PFSK-1 (cell line): ENCODE measurements at regions not wholly inside any gene's neighbourhood (a gene's known extent, or its start where the extent isn't known, plus 50 kb on each side); places are given as distances from the start of the nearest gene placed in this dataset.

Experiments
- FOXP2 ChIP-seq: optimal IDR thresholded peaks from 2 replicates; pipeline ENCODE3; 2011; ENCODE audit warnings: borderline replicate concordance, control low read depth, inconsistent platforms; ENCODE audit not compliant: insufficient read depth; ENCODE audit errors: extremely low read length, extremely low read depth
- POLR2AphosphoS5 ChIP-seq: IDR thresholded peaks from 2 replicates; pipeline ENCODE4 v1.6.1; 2012; ENCODE audit warnings: low read depth, mild to moderate bottlenecking, control low read depth, low read length, moderate library complexity
- SIN3A ChIP-seq: IDR thresholded peaks from 2 replicates; pipeline ENCODE4 v1.6.1; 2012; ENCODE audit warnings: mild to moderate bottlenecking, low read length, moderate library complexity, borderline replicate concordance; ENCODE audit not compliant: insufficient read depth
- TF ChIP-seq, protein P1 (sequence below), 2 experiments: IDR thresholded peaks; 2 replicates each; pipeline versions ENCODE4 v1.6.1 to v1.8.0; 2011 to 2012; ENCODE audit warnings: low read depth in 2 of 2, low read length in 2 of 2, control low read depth in 1 of 2, inconsistent platforms in 1 of 2, mild to moderate bottlenecking in 1 of 2, moderate library complexity in 1 of 2; ENCODE audit not compliant: insufficient read depth in 1 of 2

DNA sequence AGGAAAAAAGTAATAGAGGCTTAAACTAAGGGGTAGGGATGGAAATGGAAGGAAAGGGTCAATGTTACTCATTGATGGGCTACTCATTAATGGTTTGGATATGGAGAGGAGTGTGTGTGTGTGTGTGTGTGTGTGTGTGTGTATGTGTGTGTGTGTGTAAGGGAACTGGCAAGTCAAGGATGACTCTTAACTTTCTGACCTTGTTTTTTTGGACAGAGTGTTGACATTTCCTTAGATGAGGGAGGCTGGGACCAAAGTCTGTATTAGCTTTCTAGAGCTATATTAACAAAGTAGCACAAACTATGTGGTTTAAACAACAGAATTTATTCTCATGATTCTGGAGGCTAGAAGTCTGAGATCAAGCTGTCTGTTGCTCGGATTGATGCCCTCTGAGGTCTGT is 202.7 kb downstream of the GBA3 start:
- TF ChIP-seq POLR2AphosphoS5 (no peak), SIN3A (no peak), FOXP2 (no peak)
- TF ChIP-seq, protein P1, sequence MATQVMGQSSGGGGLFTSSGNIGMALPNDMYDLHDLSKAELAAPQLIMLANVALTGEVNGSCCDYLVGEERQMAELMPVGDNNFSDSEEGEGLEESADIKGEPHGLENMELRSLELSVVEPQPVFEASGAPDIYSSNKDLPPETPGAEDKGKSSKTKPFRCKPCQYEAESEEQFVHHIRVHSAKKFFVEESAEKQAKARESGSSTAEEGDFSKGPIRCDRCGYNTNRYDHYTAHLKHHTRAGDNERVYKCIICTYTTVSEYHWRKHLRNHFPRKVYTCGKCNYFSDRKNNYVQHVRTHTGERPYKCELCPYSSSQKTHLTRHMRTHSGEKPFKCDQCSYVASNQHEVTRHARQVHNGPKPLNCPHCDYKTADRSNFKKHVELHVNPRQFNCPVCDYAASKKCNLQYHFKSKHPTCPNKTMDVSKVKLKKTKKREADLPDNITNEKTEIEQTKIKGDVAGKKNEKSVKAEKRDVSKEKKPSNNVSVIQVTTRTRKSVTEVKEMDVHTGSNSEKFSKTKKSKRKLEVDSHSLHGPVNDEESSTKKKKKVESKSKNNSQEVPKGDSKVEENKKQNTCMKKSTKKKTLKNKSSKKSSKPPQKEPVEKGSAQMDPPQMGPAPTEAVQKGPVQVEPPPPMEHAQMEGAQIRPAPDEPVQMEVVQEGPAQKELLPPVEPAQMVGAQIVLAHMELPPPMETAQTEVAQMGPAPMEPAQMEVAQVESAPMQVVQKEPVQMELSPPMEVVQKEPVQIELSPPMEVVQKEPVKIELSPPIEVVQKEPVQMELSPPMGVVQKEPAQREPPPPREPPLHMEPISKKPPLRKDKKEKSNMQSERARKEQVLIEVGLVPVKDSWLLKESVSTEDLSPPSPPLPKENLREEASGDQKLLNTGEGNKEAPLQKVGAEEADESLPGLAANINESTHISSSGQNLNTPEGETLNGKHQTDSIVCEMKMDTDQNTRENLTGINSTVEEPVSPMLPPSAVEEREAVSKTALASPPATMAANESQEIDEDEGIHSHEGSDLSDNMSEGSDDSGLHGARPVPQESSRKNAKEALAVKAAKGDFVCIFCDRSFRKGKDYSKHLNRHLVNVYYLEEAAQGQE (IDR thresholded peaks at IDR 0.05; ENCODE audit: insufficient read depth in 1 of 2, low read depth in 2 of 2, low read length in 2 of 2), result no peak
